Activated CD4-positive, alpha-beta T cell treated with anti-CD3 and anti-CD28 coated beads for 24 hours (primary cell): ENCODE measurements at regions not wholly inside any gene's neighbourhood (a gene's known extent, or its start where the extent isn't known, plus 50 kb on each side); places are given as distances from the start of the nearest gene placed in this dataset.

ENCODE experiments used
- DNase-seq, 2 donors: peaks; one replicate each; pipeline ENCODE4 v3.0.0-alpha.2; 2020; ENCODE audit warnings: low read depth in 2 of 2

DNA sequence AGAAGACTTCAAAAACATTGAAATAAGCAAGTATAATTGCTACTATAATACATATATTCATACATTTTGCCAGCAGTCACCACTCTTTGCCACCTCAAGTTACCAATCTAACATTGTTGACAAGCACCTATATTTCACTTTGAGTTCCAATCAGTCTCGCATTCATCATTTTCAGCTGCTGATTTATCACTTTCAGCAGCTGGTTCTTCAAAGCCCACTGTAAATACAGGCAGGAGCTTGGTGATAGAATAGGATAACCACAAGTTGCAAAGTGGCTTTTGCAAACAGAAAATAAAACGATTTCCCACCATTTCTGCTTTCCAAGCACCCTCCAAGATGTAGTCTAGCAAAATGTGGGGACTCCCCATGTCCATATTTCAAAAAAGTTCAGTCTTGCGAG, 114.2 kb upstream of the ITGA1 start:
- DNase-seq, result no peak

DNA sequence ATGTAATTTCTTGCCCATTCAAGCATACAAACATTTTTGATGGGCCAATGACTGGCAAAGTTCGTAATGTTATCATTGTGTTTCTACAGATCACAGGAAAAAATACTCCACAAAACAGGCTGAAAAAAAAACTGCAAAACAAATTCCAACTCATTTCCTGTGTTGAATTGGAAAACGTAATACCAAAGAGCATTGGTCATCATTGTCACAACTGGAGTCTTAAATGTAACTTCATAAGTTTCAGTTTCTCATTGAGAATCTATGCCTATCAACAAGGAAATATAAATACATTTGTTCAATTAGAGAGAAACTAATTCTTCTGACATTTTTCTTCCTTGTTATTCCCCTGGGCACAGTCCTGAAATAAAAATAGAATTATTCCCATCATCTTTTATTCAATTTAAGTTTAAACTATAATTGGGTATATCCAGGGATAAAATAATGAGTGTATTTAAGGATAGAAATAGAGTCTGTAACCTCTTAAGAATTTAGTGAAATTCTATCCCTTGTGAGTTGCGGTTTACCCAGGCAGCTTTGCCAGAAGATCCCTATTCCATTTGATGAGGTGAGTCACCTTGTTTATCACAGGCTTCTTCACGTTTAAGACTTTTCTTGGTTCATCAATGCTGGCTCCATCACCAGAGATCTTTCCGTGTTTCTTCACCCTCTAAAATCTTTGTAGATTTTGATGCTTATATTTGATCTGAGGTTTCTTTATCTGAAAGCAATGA, 112.7 kb upstream of the ITGA1 start:
- DNase-seq, result no peak

DNA sequence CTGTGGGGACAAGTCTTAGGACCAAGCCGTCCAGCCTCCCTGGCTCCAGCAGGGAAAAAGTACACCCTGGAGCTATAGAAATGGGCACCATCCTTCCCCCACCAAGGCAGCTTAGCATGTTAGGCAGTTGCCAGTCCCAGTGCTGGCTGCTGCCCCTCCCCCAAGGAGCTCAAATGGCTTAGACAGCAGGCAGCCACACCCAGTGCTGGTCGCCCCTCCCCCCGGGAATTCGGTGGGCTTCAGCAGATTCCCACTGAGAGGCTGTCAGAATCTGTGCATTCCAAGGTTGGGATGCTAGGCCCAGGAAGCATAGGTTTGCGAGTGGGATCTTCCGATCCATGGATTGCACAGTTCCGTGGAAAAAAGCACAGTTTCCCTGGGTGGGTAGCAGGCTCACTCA, 105.2 kb upstream of the ITGA1 start:
- DNase-seq, result no peak

GRCh38 chr5:52684051-52684450, 103.7 kb upstream of the ITGA1 start:
- DNase-seq, result no peak

DNA sequence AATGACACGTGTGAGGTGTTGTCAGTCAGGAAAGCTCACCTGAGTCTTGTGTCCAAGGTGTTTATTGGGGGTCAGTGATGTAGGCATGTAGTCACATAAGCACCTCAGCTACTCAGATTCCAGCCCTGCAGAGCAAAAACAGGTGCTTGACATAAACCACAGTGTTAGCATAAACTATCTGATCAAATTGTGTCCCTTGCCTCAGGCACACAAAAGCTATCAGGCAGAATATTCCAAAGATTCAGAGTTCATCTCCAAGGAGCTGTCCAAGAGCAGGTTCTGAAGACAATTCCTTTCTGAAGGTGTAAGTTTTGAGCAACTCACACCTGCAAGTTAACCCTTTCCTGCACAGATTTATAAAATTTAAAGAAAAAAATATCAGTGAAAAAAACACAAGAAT, 102.2 kb upstream of the ITGA1 start:
- no peak for DNase-seq

DNA sequence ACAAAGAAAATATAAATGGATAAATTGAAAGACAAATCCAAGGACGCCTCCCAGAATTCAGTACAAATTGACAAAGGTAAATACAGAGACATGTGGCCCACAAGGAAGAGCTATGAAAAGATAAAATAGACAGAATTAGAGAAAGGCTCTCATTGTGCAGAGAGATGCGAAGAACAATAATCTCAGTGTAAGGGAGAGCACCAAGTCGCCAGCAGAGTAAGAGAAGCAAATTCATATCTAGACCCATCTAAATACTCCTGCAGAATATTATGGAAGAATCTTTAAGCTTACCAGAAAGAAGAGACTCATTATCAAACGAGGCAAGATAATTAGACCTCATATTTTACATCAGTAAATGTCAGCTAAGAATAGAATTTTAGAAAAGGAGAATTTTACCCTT, 101.7 kb upstream of the ITGA1 start:
- DNase-seq, result no peak

GRCh38 chr5:52690236-52690768, 97.4 kb upstream of the ITGA1 start:
- no peak for DNase-seq

DNA sequence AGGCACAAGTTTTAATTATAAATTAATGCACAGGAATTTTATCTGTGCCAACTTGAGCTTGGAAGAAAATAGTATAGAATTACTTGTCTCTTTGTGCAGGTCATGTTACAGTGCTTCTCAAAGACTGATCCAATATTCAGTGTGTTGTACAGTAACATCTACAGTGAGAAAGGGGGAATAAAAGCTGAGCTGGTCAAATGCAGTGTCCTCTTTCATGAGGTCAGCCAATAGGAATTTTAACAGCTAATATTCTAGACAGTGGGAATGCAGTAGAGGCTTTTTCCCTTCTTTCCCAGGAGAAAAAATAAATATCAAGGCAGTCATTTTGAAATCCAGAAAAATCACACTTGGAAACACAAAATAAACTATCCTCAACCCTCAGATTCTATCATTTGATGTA, 95.7 kb upstream of the ITGA1 start:
- no peak for DNase-seq

DNA sequence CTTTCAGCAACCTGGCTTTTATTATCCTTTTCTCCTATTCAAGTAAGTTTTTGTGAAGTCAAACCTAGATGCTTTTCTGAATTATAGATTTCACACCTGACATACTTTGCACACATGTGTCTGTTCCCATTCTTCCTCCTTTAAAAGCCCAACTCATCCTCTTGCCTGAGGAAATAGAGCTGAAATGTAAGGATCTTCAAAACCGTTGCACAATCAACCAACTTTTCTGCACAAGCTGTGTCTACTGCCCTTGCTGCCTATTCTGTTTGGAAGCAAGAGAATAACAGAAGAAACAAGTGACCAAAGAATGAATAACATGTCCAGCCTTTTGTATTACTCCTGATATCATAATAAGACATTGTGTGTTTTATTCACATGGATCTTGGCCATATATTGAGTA, 95.1 kb upstream of the ITGA1 start:
- DNase-seq, result no peak

GRCh38 chr5:52693280-52693679, 94.4 kb upstream of the ITGA1 start:
- no peak for DNase-seq

GRCh38 chr5:52693836-52694235, 93.9 kb upstream of the ITGA1 start:
- DNase-seq, result no peak

GRCh38 chr5:52694648-52695047, 93.1 kb upstream of the ITGA1 start:
- DNase-seq, result no peak

DNA sequence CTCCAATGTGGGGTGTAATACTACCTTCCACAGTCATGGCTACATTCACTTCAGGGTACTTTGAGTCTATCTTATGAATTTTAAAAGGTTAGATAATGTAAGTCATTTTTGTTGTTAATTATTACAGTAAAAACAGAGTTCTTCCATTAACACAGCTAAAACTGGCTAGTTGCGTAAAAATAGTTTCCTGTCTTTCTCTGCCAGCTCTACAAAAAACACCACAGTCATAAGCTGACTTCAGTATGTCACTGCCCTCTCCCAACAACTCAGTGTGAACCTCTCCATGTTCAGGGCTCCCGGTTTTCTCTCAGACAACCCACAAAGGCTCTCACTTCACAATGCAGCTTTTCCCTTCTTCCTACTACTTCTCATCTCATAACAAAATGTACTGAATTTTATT, 84.8 kb upstream of the ITGA1 start:
- no peak for DNase-seq

GRCh38 chr5:52703321-52703720, 84.4 kb upstream of the ITGA1 start:
- no peak for DNase-seq

DNA sequence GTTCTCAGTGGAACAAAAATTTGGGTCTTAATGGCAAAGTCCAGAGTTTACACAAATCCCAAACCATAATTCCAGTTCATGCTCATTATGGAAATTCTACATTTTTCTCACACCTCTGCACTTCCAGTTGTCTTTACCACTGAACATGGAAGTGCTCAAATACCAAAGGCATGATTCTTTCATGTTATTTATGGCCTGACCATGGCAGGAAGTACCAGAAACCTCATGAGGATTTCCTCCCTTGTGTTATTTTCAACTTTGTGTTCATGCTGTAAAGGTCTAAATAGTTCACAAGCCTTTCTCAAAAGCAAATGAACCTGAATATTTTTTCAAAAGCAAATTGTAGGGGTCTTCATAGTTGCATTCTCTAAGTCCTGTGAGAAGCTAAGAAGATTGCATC, 82.0 kb upstream of the ITGA1 start:
- DNase-seq, result no peak

- DNase-seq, result no peak
These were observed 80.9 kb upstream of the ITGA1 start for GRCh38 chr5:52706775-52707174.

GRCh38 chr5:52707616-52708015, 80.1 kb upstream of the ITGA1 start:
- no peak for DNase-seq

DNA sequence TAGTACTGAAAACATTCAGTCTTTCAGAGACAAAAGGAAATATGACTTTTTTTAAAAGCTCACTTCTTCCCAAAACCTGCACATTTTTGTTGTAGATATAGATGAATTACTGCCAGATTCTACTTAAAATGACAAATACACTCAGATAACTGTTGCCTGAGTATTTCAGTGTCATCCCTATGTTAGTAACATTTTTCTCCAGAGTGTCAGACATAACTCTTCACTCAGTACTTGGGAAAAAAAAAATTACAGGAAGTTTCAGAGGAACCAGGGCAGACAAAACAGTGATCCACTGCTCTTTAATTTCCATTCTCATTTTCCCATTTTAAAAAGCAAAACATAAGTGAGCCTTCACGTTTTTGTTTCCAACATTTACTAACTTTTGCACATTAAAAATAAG, 79.3 kb upstream of the ITGA1 start:
- DNase-seq, result no peak

GRCh38 chr5:52709167-52709925, 78.4 kb upstream of the ITGA1 start:
- no peak for DNase-seq

- no peak for DNase-seq
These were observed 77.3 kb upstream of the ITGA1 start for GRCh38 chr5:52710310-52710971.

GRCh38 chr5:52710972-52711596, 76.6 kb upstream of the ITGA1 start:
- no peak for DNase-seq

GRCh38 chr5:52712354-52712753, 75.4 kb upstream of the ITGA1 start:
- DNase-seq, result no peak
